Liver (tissue), 8 donors: ENCODE measurements at regions not wholly inside any gene's neighbourhood (a gene's known extent, or its start where the extent isn't known, plus 50 kb on each side); places are given as distances from the start of the nearest gene placed in this dataset.

Experiments used
- DNase-seq: peaks from one replicate; pipeline ENCODE4 v3.0.0-alpha.2; 2017; ENCODE audit warnings: low spot score
- H3K27ac ChIP-seq, 2 donors: one replicate each; pipeline ENCODE4 v1.7.0; 2013; ENCODE audit warnings: inconsistent platforms in 2 of 2, low read length in 2 of 2, control low read depth in 1 of 2, low read depth in 1 of 2, mild to moderate bottlenecking in 1 of 2
- H3K27me3 ChIP-seq, 4 donors: one replicate each; pipeline versions ENCODE4 v1.6.1 to v1.7.0; 2013; ENCODE audit warnings: low read length in 3 of 4, inconsistent platforms in 1 of 4, mild to moderate bottlenecking in 1 of 4, moderate library complexity in 1 of 4; ENCODE audit not compliant: control insufficient read depth in 4 of 4, insufficient read depth in 4 of 4
- H3K36me3 ChIP-seq, 4 donors: one replicate each; pipeline versions ENCODE4 v1.6.1 to v1.7.0; 2013; ENCODE audit warnings: low read length in 3 of 4, mild to moderate bottlenecking in 3 of 4, low read depth in 1 of 4, moderate library complexity in 1 of 4; ENCODE audit not compliant: control insufficient read depth in 4 of 4, insufficient read depth in 3 of 4
- H3K4me1 ChIP-seq, 4 donors: one replicate each; pipeline versions ENCODE4 v1.6.1 to v1.7.0; 2013; ENCODE audit warnings: low read length in 3 of 4, mild to moderate bottlenecking in 3 of 4, moderate library complexity in 1 of 4; ENCODE audit not compliant: control insufficient read depth in 4 of 4, insufficient read depth in 4 of 4
- H3K4me3 ChIP-seq, 3 donors: one replicate each; pipeline versions ENCODE4 v1.6.1 to v1.7.0; 2013; ENCODE audit warnings: low read length in 3 of 3, control low read depth in 1 of 3, low read depth in 1 of 3, mild to moderate bottlenecking in 1 of 3
- H3K9ac ChIP-seq, 2 donors: one replicate each; pipeline ENCODE4 v1.7.0; 2013; ENCODE audit warnings: low read length in 2 of 2, mild to moderate bottlenecking in 2 of 2, moderate library complexity in 2 of 2, control low read depth in 1 of 2, low read depth in 1 of 2
- H3K9me3 ChIP-seq, 4 donors: one replicate each; pipeline versions ENCODE4 v1.6.1 to v1.7.0; 2013; ENCODE audit warnings: low read length in 3 of 4; ENCODE audit not compliant: control insufficient read depth in 4 of 4
- EGR1 ChIP-seq, 2 donors: IDR thresholded peaks; 2 replicates each; pipeline ENCODE4 v1.6.1; 2016 to 2018; ENCODE audit warnings: antibody characterized with exemption in 2 of 2, low read depth in 2 of 2
- FOXA1 ChIP-seq: IDR thresholded peaks from 2 replicates; pipeline ENCODE4 v1.6.1; 2016; ENCODE audit warnings: antibody characterized with exemption
- FOXA2 ChIP-seq: IDR thresholded peaks from 2 replicates; pipeline ENCODE4 v1.6.1; 2016; ENCODE audit warnings: antibody characterized with exemption
- GABPA ChIP-seq, 2 donors: IDR thresholded peaks in 1 of 2; conservative IDR thresholded peaks in 1 of 2; 2 replicates each; pipeline ENCODE4 v1.6.1; 2016; ENCODE audit warnings: antibody characterized with exemption in 2 of 2, mild to moderate bottlenecking in 1 of 2, moderate library complexity in 1 of 2
- HNF4A ChIP-seq, 2 donors: conservative IDR thresholded peaks; 2 replicates each; pipeline ENCODE4 v1.6.1; 2016; ENCODE audit warnings: antibody characterized with exemption in 2 of 2, mild to moderate bottlenecking in 2 of 2
- HNF4G ChIP-seq: IDR thresholded peaks from 2 replicates; pipeline ENCODE4 v1.6.1; 2016; ENCODE audit warnings: antibody characterized with exemption
- JUND ChIP-seq, 2 donors: IDR thresholded peaks; 2 replicates each; pipeline ENCODE4 v1.6.1; 2016; ENCODE audit warnings: antibody characterized with exemption in 2 of 2
- NR2F2 ChIP-seq: IDR thresholded peaks from 2 replicates; pipeline ENCODE4 v1.6.1; 2016; ENCODE audit warnings: antibody characterized with exemption
- RAD21 ChIP-seq, 2 donors: IDR thresholded peaks; 2 replicates each; pipeline ENCODE4 v1.6.1; 2016; ENCODE audit warnings: antibody characterized with exemption in 2 of 2, mild to moderate bottlenecking in 2 of 2
- RXRA ChIP-seq, 2 donors: IDR thresholded peaks; 2 replicates each; pipeline ENCODE4 v1.6.1; 2017 to 2018; ENCODE audit warnings: antibody characterized with exemption in 2 of 2, mild to moderate bottlenecking in 1 of 2
- SP1 ChIP-seq: IDR thresholded peaks from 2 replicates; pipeline ENCODE4 v1.6.1; 2018; ENCODE audit warnings: antibody characterized with exemption, mild to moderate bottlenecking
- TAF1 ChIP-seq: conservative IDR thresholded peaks from 2 replicates; pipeline ENCODE4 v1.6.1; 2016; ENCODE audit warnings: antibody characterized with exemption, mild to moderate bottlenecking
- YY1 ChIP-seq: IDR thresholded peaks from 2 replicates; pipeline ENCODE4 v1.6.1; 2016; ENCODE audit warnings: antibody characterized with exemption, mild to moderate bottlenecking
- WGBS: extraction: QIAGEN DNeasy Blood & Tissue Kit; methylation state at CpG from one replicate; pipeline ENCODE4 v1.1.7; 2013; 5-methylcytosine and 5-hydroxymethylcytosine counted together
- TF ChIP-seq, protein P1 (sequence below): IDR thresholded peaks from 2 replicates; pipeline ENCODE4 v1.6.1; 2016; ENCODE audit warnings: antibody characterized with exemption
- TF ChIP-seq, protein P2 (sequence below): IDR thresholded peaks from 2 replicates; pipeline ENCODE4 v1.6.1; 2016; ENCODE audit warnings: antibody characterized with exemption, mild to moderate bottlenecking
- TF ChIP-seq, protein P3 (sequence below): IDR thresholded peaks from 2 replicates; pipeline ENCODE4 v1.6.1; 2016; ENCODE audit warnings: antibody characterized with exemption
- TF ChIP-seq, protein P4 (sequence below): IDR thresholded peaks from 2 replicates; pipeline ENCODE4 v1.6.1; 2016; ENCODE audit warnings: antibody characterized with exemption
- TF ChIP-seq, protein P5 (sequence below): fragments of 150-350 bp; IDR thresholded peaks from 2 replicates; pipeline ENCODE4 v1.5.1; 2017; ENCODE audit warnings: improper control_type of control experiment, low read depth, low read length; ENCODE audit not compliant: missing input control
- donor health status: healthy.
- donor health status: healthy.
- donor health status: healthy.
- donor health status: healthy.
- donor health status: healthy.

DNA sequence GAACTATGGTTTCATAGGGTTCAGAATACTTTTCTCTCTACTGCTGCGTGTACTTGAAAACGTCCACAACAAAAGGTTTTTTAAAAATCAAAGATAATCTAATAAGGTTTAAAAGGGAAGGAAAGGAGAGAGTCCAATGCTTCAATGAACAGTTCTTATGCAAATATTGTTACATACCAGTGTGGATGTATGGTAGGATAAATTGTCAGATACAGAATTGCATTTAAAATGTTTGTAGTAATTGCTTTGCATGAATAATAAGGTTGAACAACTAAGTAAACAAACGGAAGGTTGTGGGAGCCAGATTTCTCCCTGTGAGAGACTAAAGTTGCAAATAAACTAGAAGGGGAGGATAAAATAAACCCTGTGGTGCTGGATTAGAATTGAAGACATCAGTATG lies 53.8 kb upstream of the RBBP8 start:
- H3K9me3 ChIP-seq = no peaks in the 10 kb centered on the region
- 65% methylated on average over 3 of the region's 3 CpGs for WGBS
- no peak overlapping the region for H3K4me3 ChIP-seq

DNA sequence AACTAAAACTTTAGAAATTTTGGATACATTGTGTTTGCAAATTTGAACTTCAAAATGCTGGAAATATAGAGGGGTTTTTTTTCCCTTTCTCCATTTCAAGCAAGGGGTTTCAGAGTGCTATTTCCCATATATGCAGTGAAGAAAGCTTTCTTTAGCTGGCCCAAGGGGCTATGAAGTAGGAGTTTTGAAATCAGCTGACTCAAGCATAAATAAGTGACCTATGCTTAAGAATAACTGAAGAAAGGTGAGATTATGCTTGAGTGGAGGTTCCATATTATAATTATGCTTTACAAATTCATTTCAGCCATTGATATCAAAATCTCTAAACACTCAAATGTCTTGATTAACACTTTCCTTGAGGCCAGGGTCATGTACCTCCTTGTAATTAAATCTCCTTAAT lies 51.0 kb upstream of the RBBP8 start:
- Histone ChIP-seq H3K36me3 (no peaks in the 10 kb centered on the region), H3K9ac (no peak overlapping the region), H3K4me1 (peaks cover 0 to 4% (median 1%) of the 10 kb centered on the region in 4 donors), H3K27me3 (no peaks in the 10 kb centered on the region), H3K9me3 (no peaks in the 10 kb centered on the region), H3K27ac (no peak overlapping the region), H3K4me3 (no peak overlapping the region)
- no peak for DNase-seq
- TF ChIP-seq TAF1 = no peak
- TF ChIP-seq FOXA1 = no peak
- no peak for TF ChIP-seq FOXA2
- no peak for TF ChIP-seq SP1
- TF ChIP-seq, protein P1, sequence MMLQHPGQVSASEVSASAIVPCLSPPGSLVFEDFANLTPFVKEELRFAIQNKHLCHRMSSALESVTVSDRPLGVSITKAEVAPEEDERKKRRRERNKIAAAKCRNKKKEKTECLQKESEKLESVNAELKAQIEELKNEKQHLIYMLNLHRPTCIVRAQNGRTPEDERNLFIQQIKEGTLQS = no peak
- TF ChIP-seq, protein P2, sequence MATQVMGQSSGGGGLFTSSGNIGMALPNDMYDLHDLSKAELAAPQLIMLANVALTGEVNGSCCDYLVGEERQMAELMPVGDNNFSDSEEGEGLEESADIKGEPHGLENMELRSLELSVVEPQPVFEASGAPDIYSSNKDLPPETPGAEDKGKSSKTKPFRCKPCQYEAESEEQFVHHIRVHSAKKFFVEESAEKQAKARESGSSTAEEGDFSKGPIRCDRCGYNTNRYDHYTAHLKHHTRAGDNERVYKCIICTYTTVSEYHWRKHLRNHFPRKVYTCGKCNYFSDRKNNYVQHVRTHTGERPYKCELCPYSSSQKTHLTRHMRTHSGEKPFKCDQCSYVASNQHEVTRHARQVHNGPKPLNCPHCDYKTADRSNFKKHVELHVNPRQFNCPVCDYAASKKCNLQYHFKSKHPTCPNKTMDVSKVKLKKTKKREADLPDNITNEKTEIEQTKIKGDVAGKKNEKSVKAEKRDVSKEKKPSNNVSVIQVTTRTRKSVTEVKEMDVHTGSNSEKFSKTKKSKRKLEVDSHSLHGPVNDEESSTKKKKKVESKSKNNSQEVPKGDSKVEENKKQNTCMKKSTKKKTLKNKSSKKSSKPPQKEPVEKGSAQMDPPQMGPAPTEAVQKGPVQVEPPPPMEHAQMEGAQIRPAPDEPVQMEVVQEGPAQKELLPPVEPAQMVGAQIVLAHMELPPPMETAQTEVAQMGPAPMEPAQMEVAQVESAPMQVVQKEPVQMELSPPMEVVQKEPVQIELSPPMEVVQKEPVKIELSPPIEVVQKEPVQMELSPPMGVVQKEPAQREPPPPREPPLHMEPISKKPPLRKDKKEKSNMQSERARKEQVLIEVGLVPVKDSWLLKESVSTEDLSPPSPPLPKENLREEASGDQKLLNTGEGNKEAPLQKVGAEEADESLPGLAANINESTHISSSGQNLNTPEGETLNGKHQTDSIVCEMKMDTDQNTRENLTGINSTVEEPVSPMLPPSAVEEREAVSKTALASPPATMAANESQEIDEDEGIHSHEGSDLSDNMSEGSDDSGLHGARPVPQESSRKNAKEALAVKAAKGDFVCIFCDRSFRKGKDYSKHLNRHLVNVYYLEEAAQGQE = no peak
- no peak for TF ChIP-seq YY1

More for the DNA sequence above, 53.8 kb upstream of the RBBP8 start:
- Histone ChIP-seq H3K9ac (no peak overlapping the region), H3K27me3 (no peaks in the 10 kb centered on the region), H3K4me1 (peaks cover 0 to 5% (median 3%) of the 10 kb centered on the region in 4 donors), H3K36me3 (no peaks in the 10 kb centered on the region), H3K27ac (no peak overlapping the region)
- TF ChIP-seq TAF1 (no peak), HNF4G (no peak), NR2F2 (no peak), JUND (IDR thresholded peaks at IDR 0.05) (no peak), HNF4A (conservative IDR thresholded peaks at IDR 0.05) (no peak), GABPA (IDR thresholded peaks at IDR 0.05 in 1 of 2, conservative IDR thresholded peaks at IDR 0.05 in 1 of 2) (no peak), YY1 (no peak), SP1 (no peak), FOXA1 (no peak), EGR1 (IDR thresholded peaks at IDR 0.05; ENCODE audit: low read depth in 2 of 2) (no peak), RAD21 (IDR thresholded peaks at IDR 0.05) (no peak), RXRA (IDR thresholded peaks at IDR 0.05) (no peak), FOXA2 (no peak)
- TF ChIP-seq, protein P3, sequence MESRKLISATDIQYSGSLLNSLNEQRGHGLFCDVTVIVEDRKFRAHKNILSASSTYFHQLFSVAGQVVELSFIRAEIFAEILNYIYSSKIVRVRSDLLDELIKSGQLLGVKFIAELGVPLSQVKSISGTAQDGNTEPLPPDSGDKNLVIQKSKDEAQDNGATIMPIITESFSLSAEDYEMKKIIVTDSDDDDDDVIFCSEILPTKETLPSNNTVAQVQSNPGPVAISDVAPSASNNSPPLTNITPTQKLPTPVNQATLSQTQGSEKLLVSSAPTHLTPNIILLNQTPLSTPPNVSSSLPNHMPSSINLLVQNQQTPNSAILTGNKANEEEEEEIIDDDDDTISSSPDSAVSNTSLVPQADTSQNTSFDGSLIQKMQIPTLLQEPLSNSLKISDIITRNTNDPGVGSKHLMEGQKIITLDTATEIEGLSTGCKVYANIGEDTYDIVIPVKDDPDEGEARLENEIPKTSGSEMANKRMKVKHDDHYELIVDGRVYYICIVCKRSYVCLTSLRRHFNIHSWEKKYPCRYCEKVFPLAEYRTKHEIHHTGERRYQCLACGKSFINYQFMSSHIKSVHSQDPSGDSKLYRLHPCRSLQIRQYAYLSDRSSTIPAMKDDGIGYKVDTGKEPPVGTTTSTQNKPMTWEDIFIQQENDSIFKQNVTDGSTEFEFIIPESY = no peak
- TF ChIP-seq, protein P4, sequence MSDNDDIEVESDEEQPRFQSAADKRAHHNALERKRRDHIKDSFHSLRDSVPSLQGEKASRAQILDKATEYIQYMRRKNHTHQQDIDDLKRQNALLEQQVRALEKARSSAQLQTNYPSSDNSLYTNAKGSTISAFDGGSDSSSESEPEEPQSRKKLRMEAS = no peak
- TF ChIP-seq, protein P1 = no peak
- TF ChIP-seq, protein P5, sequence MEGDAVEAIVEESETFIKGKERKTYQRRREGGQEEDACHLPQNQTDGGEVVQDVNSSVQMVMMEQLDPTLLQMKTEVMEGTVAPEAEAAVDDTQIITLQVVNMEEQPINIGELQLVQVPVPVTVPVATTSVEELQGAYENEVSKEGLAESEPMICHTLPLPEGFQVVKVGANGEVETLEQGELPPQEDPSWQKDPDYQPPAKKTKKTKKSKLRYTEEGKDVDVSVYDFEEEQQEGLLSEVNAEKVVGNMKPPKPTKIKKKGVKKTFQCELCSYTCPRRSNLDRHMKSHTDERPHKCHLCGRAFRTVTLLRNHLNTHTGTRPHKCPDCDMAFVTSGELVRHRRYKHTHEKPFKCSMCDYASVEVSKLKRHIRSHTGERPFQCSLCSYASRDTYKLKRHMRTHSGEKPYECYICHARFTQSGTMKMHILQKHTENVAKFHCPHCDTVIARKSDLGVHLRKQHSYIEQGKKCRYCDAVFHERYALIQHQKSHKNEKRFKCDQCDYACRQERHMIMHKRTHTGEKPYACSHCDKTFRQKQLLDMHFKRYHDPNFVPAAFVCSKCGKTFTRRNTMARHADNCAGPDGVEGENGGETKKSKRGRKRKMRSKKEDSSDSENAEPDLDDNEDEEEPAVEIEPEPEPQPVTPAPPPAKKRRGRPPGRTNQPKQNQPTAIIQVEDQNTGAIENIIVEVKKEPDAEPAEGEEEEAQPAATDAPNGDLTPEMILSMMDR = no peak
- TF ChIP-seq, protein P2 = no peak
- no peak for DNase-seq
